DMS53 treated with DMSO at 0.1 percent for 48 hours (cell line): ENCODE measurements at regions not wholly inside any gene's neighbourhood (a gene's known extent, or its start where the extent isn't known, plus 50 kb on each side); places are given as distances from the start of the nearest gene placed in this dataset.
A peak's percentile ranks its signal among the peaks of the same experiment; 100 is the strongest.

Experiments
- DNase-seq: peaks from one replicate; lab custom pipeline; 2025; ENCODE audit not compliant: unreplicated experiment; lab: John Stamatoyannopoulos, UW

- no peak for DNase-seq
Measured at GRCh38 chr1:79955966-79956365, 949.4 kb upstream of the ADGRL4 start.

- no peak for DNase-seq
Measured at GRCh38 chr1:79950511-79950910, 944.0 kb upstream of the ADGRL4 start.

GRCh38 chr1:79945391-79945790 lies 938.9 kb upstream of the ADGRL4 start:
- no peak for DNase-seq

- no peak for DNase-seq
Measured at GRCh38 chr1:79929356-79929755, 922.8 kb upstream of the ADGRL4 start.

- DNase-seq: no peak
Measured at GRCh38 chr1:79928901-79929300, 922.4 kb upstream of the ADGRL4 start.

- DNase-seq: no peak
Measured at GRCh38 chr1:79920960-79921669, 914.6 kb upstream of the ADGRL4 start.

- no peak for DNase-seq
Measured at GRCh38 chr1:79914896-79915295, 908.4 kb upstream of the ADGRL4 start.

- no peak for DNase-seq
Measured at GRCh38 chr1:79912813-79913212, 906.3 kb upstream of the ADGRL4 start.

GRCh38 chr1:79903321-79903720 lies 896.8 kb upstream of the ADGRL4 start:
- DNase-seq: no peak

GRCh38 chr1:79902418-79902817 lies 895.9 kb upstream of the ADGRL4 start:
- DNase-seq: no peak

- DNase-seq: no peak
Measured at GRCh38 chr1:79899914-79900313, 893.4 kb upstream of the ADGRL4 start.

- DNase-seq: no peak
Measured at GRCh38 chr1:79896140-79896539, 889.6 kb upstream of the ADGRL4 start.

- DNase-seq: no peak
Measured at GRCh38 chr1:79895573-79895972, 889.0 kb upstream of the ADGRL4 start.

- peak; percentile 71 for DNase-seq
Measured at GRCh38 chr1:79894129-79894528, 887.6 kb upstream of the ADGRL4 start.

- no peak for DNase-seq
Measured at GRCh38 chr1:79887059-79887458, 880.5 kb upstream of the ADGRL4 start.

GRCh38 chr1:79885101-79885500 lies 878.6 kb upstream of the ADGRL4 start:
- DNase-seq: no peak

- no peak for DNase-seq
Measured at GRCh38 chr1:79877086-79877485, 870.6 kb upstream of the ADGRL4 start.

GRCh38 chr1:79875187-79875586 lies 868.7 kb upstream of the ADGRL4 start:
- no peak for DNase-seq

GRCh38 chr1:79874289-79874688 lies 867.8 kb upstream of the ADGRL4 start:
- DNase-seq: no peak

- peak; percentile 19 for DNase-seq
Measured at GRCh38 chr1:79859212-79859948, 852.9 kb upstream of the ADGRL4 start.

- DNase-seq: peak; percentile 9
Measured at GRCh38 chr1:79852004-79852403, 845.5 kb upstream of the ADGRL4 start.

GRCh38 chr1:79849388-79849787 lies 842.9 kb upstream of the ADGRL4 start:
- no peak for DNase-seq

- no peak for DNase-seq
Measured at GRCh38 chr1:79848316-79848715, 841.8 kb upstream of the ADGRL4 start.
